Panc1 (cell line): ENCODE measurements at regions not wholly inside any gene's neighbourhood (a gene's known extent, or its start where the extent isn't known, plus 50 kb on each side); places are given as distances from the start of the nearest gene placed in this dataset.

Source experiments
- ATAC-seq: fragments of 200-7000 bp; cut with Tn5 transposase; 2 replicates; pipeline ENCODE4 v1.9.1; 2020; ENCODE audit warnings: mild to moderate bottlenecking, moderate library complexity
- BruUV-seq: library from RNA; stranded (reverse); fragments of 400-500 nt; replicated peaks from 2 replicates; lab custom pipeline; 2021; lab: Mats Ljungman, UMichigan
- CTCF ChIA-PET: fragments of 300-600 bp; sonication (Branson Sonifier 250); formaldehyde crosslinking; loops from one replicate; lab custom pipeline; 2022; ENCODE audit warnings: antibody characterized with exemption; lab: Charles Lee
- POLR2A ChIA-PET: fragments of 300-600 bp; sonication (Branson Sonifier 250); formaldehyde crosslinking; loops from one replicate; lab custom pipeline; 2022; ENCODE audit warnings: antibody characterized with exemption; lab: Charles Lee
- DNase-seq: peaks from one replicate; pipeline ENCODE4 v3.0.0-alpha.2; 2010; ENCODE audit warnings: low read depth, low spot score
- H3K27ac ChIP-seq: 2 replicates; pipeline ENCODE4 v1.5.1; 2011; ENCODE audit warnings: mild to moderate bottlenecking, low read length, inconsistent platforms
- H3K27me3 ChIP-seq: fragments of 200-500 bp; sonication (Bioruptor generic); 2 replicates; pipeline ENCODE4 v1.6.0; 2014; ENCODE audit warnings: low read length, inconsistent platforms; ENCODE audit not compliant: control insufficient read depth, insufficient read depth
- H3K36me3 ChIP-seq: fragments of 200-500 bp; sonication (Bioruptor generic); 2 replicates; pipeline ENCODE4 v1.5.1; 2014; ENCODE audit warnings: inconsistent platforms, mild to moderate bottlenecking, low read length, moderate library complexity; ENCODE audit not compliant: control insufficient read depth, insufficient read depth
- H3K4me1 ChIP-seq: 2 replicates; pipeline ENCODE4 v1.5.1; 2011; ENCODE audit warnings: inconsistent platforms, mild to moderate bottlenecking, low read length, moderate library complexity; ENCODE audit not compliant: control insufficient read depth, insufficient read depth
- H3K4me3 ChIP-seq, 2 experiments: 2 replicates each; pipeline ENCODE4 v1.5.1; 2011 to 2012; ENCODE audit warnings: low read depth in 2 of 2, low read length in 2 of 2, mild to moderate bottlenecking in 2 of 2, inconsistent platforms in 1 of 2, moderate library complexity in 1 of 2
- H3K9me3 ChIP-seq: fragments of 200-500 bp; sonication (Bioruptor generic); 2 replicates; pipeline ENCODE4 v1.5.1; 2014; ENCODE audit warnings: low read depth, mild to moderate bottlenecking, inconsistent platforms, low read length, moderate library complexity; ENCODE audit not compliant: control insufficient read depth, insufficient read depth
- POLR2AphosphoS5 ChIP-seq: IDR thresholded peaks from 2 replicates; pipeline ENCODE4 v1.6.1; 2012; ENCODE audit warnings: mild to moderate bottlenecking, low read depth, low read length, moderate library complexity
- SIN3A ChIP-seq: IDR thresholded peaks from 2 replicates; pipeline ENCODE4 v1.6.1; 2012; ENCODE audit warnings: low read depth, mild to moderate bottlenecking, low read length, moderate library complexity, borderline replicate concordance; ENCODE audit not compliant: insufficient read depth
- TCF7L2 ChIP-seq: IDR thresholded peaks from 2 replicates; pipeline ENCODE4 v1.6.1; 2011; ENCODE audit warnings: mild to moderate bottlenecking, low read depth, low read length, inconsistent platforms
- in situ Hi-C: cut with HindIII; loops from 2 replicates; pipeline ENCODE4 v1.10.0; 2016; ENCODE audit warnings: low sequenced_read_pairs, low pct_unique_long_range_greater_than_20kb
- intact Hi-C: fragments of 100-400 bp; cut with micrococcal nuclease; formaldehyde crosslinking; loops from one replicate; pipeline ENCODE4 v1.10.0; 2022; ENCODE audit not compliant: unreplicated experiment
- TF ChIP-seq, protein P1 (sequence below), 2 experiments: IDR thresholded peaks; 2 replicates each; pipeline ENCODE4 v1.6.1; 2011 to 2012; ENCODE audit warnings: low read depth in 2 of 2, control low read depth in 1 of 2, low read length in 1 of 2, mild to moderate bottlenecking in 1 of 2, moderate library complexity in 1 of 2; ENCODE audit not compliant: insufficient read depth in 1 of 2
- TF ChIP-seq, protein P2 (sequence below): fragments of 450-650 bp; IDR thresholded peaks from 2 replicates; pipeline ENCODE4 v1.5.1; 2017; ENCODE audit warnings: mild to moderate bottlenecking

DNA sequence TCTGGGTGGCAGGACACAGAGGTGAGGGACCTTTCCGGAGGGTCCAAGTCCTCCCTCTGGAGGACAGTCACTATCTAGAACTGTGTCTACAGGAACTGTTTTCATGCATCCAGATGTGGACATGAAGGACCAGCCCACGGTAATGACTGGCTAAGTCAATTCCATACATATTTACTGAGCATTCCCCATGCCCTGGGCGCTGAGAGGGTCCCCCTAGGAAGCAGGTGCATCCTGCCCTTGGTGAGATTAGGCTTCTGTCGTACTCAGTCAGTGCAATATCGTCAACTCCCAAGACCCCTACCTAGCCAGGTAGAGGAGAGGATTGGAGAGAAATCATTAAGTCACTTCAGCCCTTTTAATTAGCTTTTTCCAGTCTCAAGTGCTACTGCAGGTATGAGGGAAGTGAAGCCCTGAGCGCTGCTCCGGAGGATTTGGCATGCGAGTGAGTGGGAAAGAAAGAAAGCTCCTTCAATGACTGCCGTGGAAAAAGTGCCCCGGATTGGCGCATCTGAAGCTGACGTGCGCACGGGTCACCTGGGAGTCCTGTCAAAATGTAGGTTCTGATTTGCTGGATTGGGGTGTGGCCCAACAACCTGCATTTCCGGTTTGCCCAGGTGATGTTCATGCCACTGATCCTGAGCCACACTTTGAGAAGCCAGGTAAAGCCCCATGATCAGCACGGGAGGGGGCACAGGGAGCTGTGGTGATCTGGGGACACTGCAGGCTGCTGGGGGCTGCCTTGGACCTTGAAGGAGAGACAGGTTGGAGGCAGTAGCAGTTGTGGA is 367.4 kb upstream of the TNRC6C start:
- no TSS peak for BruUV-seq
- no peak for DNase-seq
- ChIA-PET POLR2A (no interaction called here), CTCF (no interaction called here)
- Histone ChIP-seq H3K27ac (no peak overlapping the region), H3K36me3 (no peaks in the 10 kb centered on the region), H3K4me1 (no peaks in the 10 kb centered on the region), H3K4me3 (no peak overlapping the region), H3K27me3 (peaks cover 26% of the 10 kb centered on the region), H3K9me3 (no peaks in the 10 kb centered on the region)
- in situ Hi-C loops (no loop called here), intact Hi-C loops (no loop called here)
- no peak for TF ChIP-seq TCF7L2
- TF ChIP-seq POLR2AphosphoS5: no peak
- no peak for TF ChIP-seq SIN3A
- TF ChIP-seq, protein P1, sequence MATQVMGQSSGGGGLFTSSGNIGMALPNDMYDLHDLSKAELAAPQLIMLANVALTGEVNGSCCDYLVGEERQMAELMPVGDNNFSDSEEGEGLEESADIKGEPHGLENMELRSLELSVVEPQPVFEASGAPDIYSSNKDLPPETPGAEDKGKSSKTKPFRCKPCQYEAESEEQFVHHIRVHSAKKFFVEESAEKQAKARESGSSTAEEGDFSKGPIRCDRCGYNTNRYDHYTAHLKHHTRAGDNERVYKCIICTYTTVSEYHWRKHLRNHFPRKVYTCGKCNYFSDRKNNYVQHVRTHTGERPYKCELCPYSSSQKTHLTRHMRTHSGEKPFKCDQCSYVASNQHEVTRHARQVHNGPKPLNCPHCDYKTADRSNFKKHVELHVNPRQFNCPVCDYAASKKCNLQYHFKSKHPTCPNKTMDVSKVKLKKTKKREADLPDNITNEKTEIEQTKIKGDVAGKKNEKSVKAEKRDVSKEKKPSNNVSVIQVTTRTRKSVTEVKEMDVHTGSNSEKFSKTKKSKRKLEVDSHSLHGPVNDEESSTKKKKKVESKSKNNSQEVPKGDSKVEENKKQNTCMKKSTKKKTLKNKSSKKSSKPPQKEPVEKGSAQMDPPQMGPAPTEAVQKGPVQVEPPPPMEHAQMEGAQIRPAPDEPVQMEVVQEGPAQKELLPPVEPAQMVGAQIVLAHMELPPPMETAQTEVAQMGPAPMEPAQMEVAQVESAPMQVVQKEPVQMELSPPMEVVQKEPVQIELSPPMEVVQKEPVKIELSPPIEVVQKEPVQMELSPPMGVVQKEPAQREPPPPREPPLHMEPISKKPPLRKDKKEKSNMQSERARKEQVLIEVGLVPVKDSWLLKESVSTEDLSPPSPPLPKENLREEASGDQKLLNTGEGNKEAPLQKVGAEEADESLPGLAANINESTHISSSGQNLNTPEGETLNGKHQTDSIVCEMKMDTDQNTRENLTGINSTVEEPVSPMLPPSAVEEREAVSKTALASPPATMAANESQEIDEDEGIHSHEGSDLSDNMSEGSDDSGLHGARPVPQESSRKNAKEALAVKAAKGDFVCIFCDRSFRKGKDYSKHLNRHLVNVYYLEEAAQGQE (IDR thresholded peaks at IDR 0.05; ENCODE audit: insufficient read depth in 1 of 2, low read depth in 2 of 2, low read length in 1 of 2): no peak
- TF ChIP-seq, protein P2, sequence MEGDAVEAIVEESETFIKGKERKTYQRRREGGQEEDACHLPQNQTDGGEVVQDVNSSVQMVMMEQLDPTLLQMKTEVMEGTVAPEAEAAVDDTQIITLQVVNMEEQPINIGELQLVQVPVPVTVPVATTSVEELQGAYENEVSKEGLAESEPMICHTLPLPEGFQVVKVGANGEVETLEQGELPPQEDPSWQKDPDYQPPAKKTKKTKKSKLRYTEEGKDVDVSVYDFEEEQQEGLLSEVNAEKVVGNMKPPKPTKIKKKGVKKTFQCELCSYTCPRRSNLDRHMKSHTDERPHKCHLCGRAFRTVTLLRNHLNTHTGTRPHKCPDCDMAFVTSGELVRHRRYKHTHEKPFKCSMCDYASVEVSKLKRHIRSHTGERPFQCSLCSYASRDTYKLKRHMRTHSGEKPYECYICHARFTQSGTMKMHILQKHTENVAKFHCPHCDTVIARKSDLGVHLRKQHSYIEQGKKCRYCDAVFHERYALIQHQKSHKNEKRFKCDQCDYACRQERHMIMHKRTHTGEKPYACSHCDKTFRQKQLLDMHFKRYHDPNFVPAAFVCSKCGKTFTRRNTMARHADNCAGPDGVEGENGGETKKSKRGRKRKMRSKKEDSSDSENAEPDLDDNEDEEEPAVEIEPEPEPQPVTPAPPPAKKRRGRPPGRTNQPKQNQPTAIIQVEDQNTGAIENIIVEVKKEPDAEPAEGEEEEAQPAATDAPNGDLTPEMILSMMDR: no peak
- ATAC-seq: no peak

DNA sequence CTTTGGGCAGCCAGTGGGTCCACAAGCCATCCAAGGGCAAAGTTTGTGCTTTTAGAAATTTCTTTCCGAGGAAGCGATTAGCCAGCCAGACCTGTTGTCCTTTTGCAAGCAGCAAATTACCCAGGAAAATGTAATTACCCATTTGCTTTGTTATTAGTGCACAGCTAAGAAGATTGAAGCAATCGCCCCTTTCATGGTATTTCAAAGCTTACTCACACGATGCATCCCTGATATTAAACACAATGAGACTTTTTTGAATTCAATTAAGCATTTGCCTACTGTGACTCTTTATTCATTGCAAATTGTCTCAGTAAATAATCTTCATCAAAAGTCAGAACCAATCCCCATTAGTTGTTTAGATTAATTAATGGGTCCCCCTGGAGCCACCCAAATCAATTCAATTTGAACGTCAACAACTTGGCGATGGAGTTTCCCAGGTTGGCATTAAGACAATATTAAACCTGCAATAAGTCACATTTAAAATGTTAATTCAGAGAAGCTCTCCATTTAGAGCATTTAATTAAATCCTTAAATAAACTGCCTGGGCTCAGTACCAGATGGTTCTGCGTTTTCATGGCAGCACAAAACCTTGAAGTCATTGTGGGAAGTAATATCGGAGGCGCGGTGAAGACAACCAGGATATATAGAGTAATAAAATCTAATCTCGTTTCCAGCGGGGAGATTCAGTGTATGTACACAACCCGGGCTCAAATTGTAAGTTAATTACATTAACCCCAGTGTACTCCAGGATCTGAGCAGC is 366.2 kb upstream of the TNRC6C start:
- POLR2A ChIA-PET: no interaction called here
- intact Hi-C loops: no loop called here
- Histone ChIP-seq H3K4me1 (no peaks in the 10 kb centered on the region), H3K27me3 (peaks cover 26% of the 10 kb centered on the region), H3K9me3 (no peaks in the 10 kb centered on the region), H3K27ac (no peak overlapping the region), H3K4me3 (no peak overlapping the region), H3K36me3 (no peaks in the 10 kb centered on the region)
- BruUV-seq: no TSS peak
- ATAC-seq (no peak), DNase-seq (no peak)
- in situ Hi-C loops: no loop called here
- CTCF ChIA-PET: no interaction called here
- TF ChIP-seq SIN3A (no peak), POLR2AphosphoS5 (no peak), TCF7L2 (no peak)
- TF ChIP-seq, protein P2: no peak
- TF ChIP-seq, protein P1 (IDR thresholded peaks at IDR 0.05; ENCODE audit: insufficient read depth in 1 of 2, low read depth in 2 of 2, low read length in 1 of 2): no peak
